HEK293 (cell line): ENCODE measurements at regions not wholly inside any gene's neighbourhood (a gene's known extent, or its start where the extent isn't known, plus 50 kb on each side); places are given as distances from the start of the nearest gene placed in this dataset.
"Not testable (repeated sequence)": the region's sequence is repeated elsewhere in the genome, so short reads cannot be mapped to it uniquely, and the experiment has no call there.

ENCODE experiments used
- CTCF ChIA-PET: fragments of 350-600 bp; formaldehyde crosslinking; extraction: SDS; loops from one replicate; lab custom pipeline; 2021; ENCODE audit warnings: antibody characterized with exemption; lab: Yijun Ruan, JAX
- POLR2A ChIA-PET: fragments of 300-600 bp; formaldehyde crosslinking; extraction: SDS; loops from one replicate; lab custom pipeline; 2020; ENCODE audit warnings: antibody characterized with exemption, inconsistent platforms; lab: Yijun Ruan, JAX
- H3K27ac ChIP-seq: fragments of 200-500 bp; sonication (Bioruptor generic); 2 replicates; pipeline ENCODE4 v1.5.1; 2014; ENCODE audit warnings: low read depth, low read length, control low read depth, inconsistent platforms; ENCODE audit errors: extremely low read depth
- H3K36me3 ChIP-seq, 2 experiments: fragments of 200-500 bp in 1 of 2; sonication (Bioruptor generic) in 1 of 2; 1 replicate in 1 of 2; 2 replicates in 1 of 2; pipeline ENCODE4 v1.5.1; 2014 to 2017; ENCODE audit warnings: inconsistent platforms in 2 of 2, low read length in 2 of 2; ENCODE audit not compliant: control insufficient read depth in 2 of 2, insufficient read depth in 1 of 2
- H3K4me1 ChIP-seq: fragments of 200-500 bp; sonication (Bioruptor generic); 2 replicates; pipeline ENCODE4 v1.5.1; 2014; ENCODE audit warnings: mild to moderate bottlenecking, low read length, inconsistent platforms; ENCODE audit not compliant: control insufficient read depth, insufficient read depth
- H3K4me3 ChIP-seq: 2 replicates; pipeline ENCODE4 v1.5.1; 2011; ENCODE audit warnings: low read depth, mild to moderate bottlenecking, control low read depth, low read length, moderate library complexity
- H3K9me3 ChIP-seq: fragments of 200-500 bp; sonication (Bioruptor generic); 2 replicates; pipeline ENCODE4 v1.5.1; 2014; ENCODE audit warnings: low read depth, low read length, inconsistent platforms; ENCODE audit not compliant: control insufficient read depth, insufficient read depth
- BCL11B ChIP-seq: fragments of 450-650 bp; formaldehyde crosslinking; IDR thresholded peaks from 2 replicates; pipeline ENCODE4 v1.5.1; 2016; ENCODE audit warnings: low read depth, missing biosample characterization, missing genetic modification characterization
- KLF1 ChIP-seq: fragments of 450-650 bp; formaldehyde crosslinking; IDR thresholded peaks from 2 replicates; pipeline ENCODE4 v1.5.1; 2016; ENCODE audit warnings: missing biosample characterization, missing genetic modification characterization
- SP3 ChIP-seq: fragments of 450-650 bp; formaldehyde crosslinking; IDR thresholded peaks from 2 replicates; pipeline ENCODE4 v1.5.1; 2016; ENCODE audit warnings: missing biosample characterization, missing genetic modification characterization
- ZBTB49 ChIP-seq: fragments of 450-650 bp; formaldehyde crosslinking; IDR thresholded peaks from 2 replicates; pipeline ENCODE4 v1.5.1; 2016; ENCODE audit warnings: missing biosample characterization, missing genetic modification characterization, low read depth
- ZNF473 ChIP-seq: fragments of 450-650 bp; formaldehyde crosslinking; IDR thresholded peaks from 2 replicates; pipeline ENCODE4 v1.5.1; 2017; ENCODE audit warnings: missing biosample characterization, missing genetic modification characterization
- ZNF549 ChIP-seq: fragments of 450-650 bp; IDR thresholded peaks from 2 replicates; pipeline ENCODE4 v1.5.1; 2018; ENCODE audit warnings: missing biosample characterization, missing genetic modification characterization, mild to moderate bottlenecking, inconsistent platforms, moderate library complexity
- ZNF571 ChIP-seq: fragments of 450-650 bp; formaldehyde crosslinking; IDR thresholded peaks from 2 replicates; pipeline ENCODE4 v1.5.0; 2017; ENCODE audit warnings: missing biosample characterization, missing genetic modification characterization
- ZNF654 ChIP-seq: fragments of 450-650 bp; formaldehyde crosslinking; IDR thresholded peaks from 2 replicates; pipeline ENCODE4 v1.5.1; 2016; ENCODE audit warnings: low read depth, missing biosample characterization, missing genetic modification characterization
- ZSCAN30 ChIP-seq: fragments of 450-650 bp; IDR thresholded peaks from 2 replicates; pipeline ENCODE4 v1.5.1; 2018; ENCODE audit warnings: missing biosample characterization, mild to moderate bottlenecking, missing genetic modification characterization, moderate library complexity
- TF ChIP-seq, protein P1 (sequence below): fragments of 450-650 bp; formaldehyde crosslinking; IDR thresholded peaks from 2 replicates; pipeline ENCODE4 v1.5.1; 2016; ENCODE audit warnings: missing biosample characterization, missing genetic modification characterization, borderline replicate concordance
- TF ChIP-seq, protein P2 (sequence below): fragments of 450-650 bp; formaldehyde crosslinking; IDR thresholded peaks from 2 replicates; pipeline ENCODE4 v1.5.1; 2016; ENCODE audit warnings: missing biosample characterization, missing genetic modification characterization

DNA sequence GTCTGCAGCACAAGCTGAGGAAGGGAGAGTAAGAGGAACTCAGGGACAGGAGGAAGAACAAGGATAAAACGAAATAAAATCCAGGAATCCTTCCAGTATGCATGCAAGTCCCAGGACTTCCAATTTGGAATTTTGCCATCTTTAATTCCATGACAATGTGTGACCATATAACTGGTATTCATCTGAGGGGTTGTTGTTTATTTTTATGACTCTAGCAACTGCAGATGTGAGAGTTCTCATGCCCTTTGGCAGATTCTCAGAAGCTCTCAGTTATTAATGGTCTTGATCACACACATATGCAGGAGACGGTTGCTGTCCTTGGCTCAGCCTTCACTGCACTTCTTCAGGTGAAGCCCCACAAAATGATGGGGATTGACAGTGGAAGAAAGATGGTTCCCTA is 148.2 kb downstream of the SMIM20 start (continued):
- TF ChIP-seq, protein P1, sequence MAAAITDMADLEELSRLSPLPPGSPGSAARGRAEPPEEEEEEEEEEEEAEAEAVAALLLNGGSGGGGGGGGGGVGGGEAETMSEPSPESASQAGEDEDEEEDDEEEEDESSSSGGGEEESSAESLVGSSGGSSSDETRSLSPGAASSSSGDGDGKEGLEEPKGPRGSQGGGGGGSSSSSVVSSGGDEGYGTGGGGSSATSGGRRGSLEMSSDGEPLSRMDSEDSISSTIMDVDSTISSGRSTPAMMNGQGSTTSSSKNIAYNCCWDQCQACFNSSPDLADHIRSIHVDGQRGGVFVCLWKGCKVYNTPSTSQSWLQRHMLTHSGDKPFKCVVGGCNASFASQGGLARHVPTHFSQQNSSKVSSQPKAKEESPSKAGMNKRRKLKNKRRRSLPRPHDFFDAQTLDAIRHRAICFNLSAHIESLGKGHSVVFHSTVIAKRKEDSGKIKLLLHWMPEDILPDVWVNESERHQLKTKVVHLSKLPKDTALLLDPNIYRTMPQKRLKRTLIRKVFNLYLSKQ (tag by site-specific recombination) = no peak
- TF ChIP-seq ZBTB49 (tag by site-specific recombination) (no peak), ZNF571 (tag by site-specific recombination) (no peak), ZNF473 (tag by site-specific recombination) (no peak), ZNF549 (tag by site-specific recombination) (no peak)
- TF ChIP-seq, protein P2, sequence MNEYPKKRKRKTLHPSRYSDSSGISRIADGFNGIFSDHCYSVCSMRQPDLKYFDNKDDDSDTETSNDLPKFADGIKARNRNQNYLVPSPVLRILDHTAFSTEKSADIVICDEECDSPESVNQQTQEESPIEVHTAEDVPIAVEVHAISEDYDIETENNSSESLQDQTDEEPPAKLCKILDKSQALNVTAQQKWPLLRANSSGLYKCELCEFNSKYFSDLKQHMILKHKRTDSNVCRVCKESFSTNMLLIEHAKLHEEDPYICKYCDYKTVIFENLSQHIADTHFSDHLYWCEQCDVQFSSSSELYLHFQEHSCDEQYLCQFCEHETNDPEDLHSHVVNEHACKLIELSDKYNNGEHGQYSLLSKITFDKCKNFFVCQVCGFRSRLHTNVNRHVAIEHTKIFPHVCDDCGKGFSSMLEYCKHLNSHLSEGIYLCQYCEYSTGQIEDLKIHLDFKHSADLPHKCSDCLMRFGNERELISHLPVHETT (tag by site-specific recombination) = no peak

DNA sequence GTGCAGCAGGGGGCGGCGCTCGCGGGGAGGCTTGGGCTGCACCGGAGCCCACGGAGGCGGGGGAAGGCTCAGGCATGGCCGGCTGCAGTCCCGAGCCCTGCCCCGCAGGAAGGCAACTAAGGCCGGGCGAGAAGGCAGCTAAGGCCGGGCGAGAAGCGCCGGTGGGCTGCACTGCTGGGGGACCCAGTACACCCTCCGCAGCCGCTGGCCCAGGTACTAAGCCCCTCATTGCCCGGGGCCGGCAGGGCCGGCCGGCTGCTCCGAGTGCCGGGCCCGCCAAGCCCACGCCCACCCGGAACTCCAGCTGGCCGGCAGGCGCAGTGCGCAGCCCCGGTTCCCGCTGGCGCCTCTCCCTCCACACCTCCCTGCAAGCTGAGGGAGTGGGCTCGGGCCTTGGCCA is 150.0 kb downstream of the SMIM20 start:
- CTCF ChIA-PET, POLR2A ChIA-PET: not testable (repeated sequence)

DNA sequence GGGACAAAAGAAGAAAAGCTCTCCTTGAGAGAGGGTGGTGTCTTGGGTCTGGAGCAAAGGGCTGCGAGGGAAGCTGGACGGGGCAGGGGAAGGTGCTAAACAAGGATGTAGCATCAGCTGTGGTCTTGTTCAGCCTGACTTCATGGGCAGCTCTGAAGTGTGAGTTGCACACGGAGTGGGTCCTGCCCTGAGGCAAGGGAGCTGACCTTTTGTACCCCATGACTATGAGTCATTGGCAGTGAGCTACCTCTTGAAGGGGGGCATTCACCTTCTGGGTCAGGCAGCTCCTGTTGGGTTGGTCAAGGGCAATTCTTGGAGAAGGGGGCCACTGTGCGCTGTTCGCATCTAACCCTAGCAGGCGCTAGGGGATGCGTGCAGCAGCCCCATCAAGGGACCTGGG is 151.8 kb downstream of the SMIM20 start:
- Histone ChIP-seq H3K4me1 (no peaks in the 10 kb centered on the region), H3K4me3 (no peak overlapping the region), H3K36me3 (no peaks in the 10 kb centered on the region), H3K27ac (no peak overlapping the region)
- POLR2A ChIA-PET = no interaction called here
- TF ChIP-seq BCL11B = no peak
- no peak for TF ChIP-seq SP3 (tag by site-specific recombination)
- TF ChIP-seq, all 188 proteins: peak for 0
- CTCF ChIA-PET = no interaction called here
- H3K9me3 ChIP-seq = no peaks in the 10 kb centered on the region

More for the DNA sequence above, 150.0 kb downstream of the SMIM20 start:
- H3K4me1 ChIP-seq, H3K36me3 ChIP-seq, H3K9me3 ChIP-seq, H3K27ac ChIP-seq, H3K4me3 ChIP-seq: not testable (repeated sequence)

DNA sequence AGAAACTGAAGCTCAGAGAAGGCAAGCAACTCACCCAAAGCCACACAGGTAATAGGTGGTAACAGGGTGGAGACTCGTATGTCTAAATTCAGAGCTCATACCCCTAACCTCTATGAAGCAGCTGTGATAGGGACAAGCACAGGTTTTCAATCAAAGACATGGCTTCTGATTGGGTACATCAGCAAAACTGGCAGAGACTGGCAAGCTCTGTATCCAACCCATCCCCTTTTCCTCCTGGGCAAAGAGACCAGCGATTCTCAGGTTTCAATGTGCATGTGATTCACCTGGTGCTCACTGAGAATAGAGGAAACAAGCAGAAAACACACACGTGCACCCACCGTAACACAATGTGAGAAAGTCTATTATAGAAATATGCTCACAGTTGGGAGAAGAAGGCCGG is 153.0 kb downstream of the SMIM20 start:
- no peak overlapping the region for H3K4me3 ChIP-seq
- no peak for TF ChIP-seq KLF1 (tag by site-specific recombination)
- H3K36me3 ChIP-seq = no peaks in the 10 kb centered on the region
- H3K4me1 ChIP-seq = no peaks in the 10 kb centered on the region
- ChIA-PET POLR2A (no interaction called here), CTCF (interaction anchor here (1.0 to 1.7 kb wide), 3 partner anchors 13 to 264 kb away, joined by 3 to 6 read pairs (median 6); no protein-coding TSS in a partner anchor)
- H3K27ac ChIP-seq = no peak overlapping the region
- H3K9me3 ChIP-seq = no peaks in the 10 kb centered on the region

DNA sequence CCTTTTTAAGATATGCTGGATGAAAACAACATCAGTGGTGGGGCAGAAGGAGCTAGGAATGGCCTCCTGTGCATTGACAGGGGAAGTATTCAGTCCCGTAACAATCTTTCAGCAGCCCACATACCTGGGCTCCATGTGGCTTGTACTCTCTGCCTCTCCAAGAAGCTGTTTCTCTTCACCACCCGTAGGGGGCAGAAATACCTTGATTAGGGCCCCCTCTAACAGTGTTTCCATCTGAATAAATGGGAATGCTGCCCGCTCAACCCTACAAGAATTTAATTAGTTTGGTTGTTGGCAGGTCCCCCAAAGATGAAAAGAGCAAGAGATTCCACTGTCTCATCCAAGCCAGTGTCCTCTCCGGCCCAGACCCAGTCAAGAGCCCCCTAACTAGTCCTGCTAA is 155.2 kb downstream of the SMIM20 start:
- ChIA-PET CTCF (interaction anchor here (0.8 to 2.3 kb wide), 10 partner anchors 10 to 347 kb away, joined by 3 to 11 read pairs (median 4); no protein-coding TSS in a partner anchor), POLR2A (interaction anchor here (1.1 kb wide), 1 partner anchor 251 kb away, joined by 3 read pairs; the partner anchor contains the start of gene RBPJ)
- no peak overlapping the region for H3K27ac ChIP-seq
- H3K4me1 ChIP-seq = no peaks in the 10 kb centered on the region
- TF ChIP-seq ZNF654 = peak; percentile 37; the same call in 1 of the 2 replicates
- no peak for TF ChIP-seq ZSCAN30 (tag by site-specific recombination)
- H3K4me3 ChIP-seq = no peak overlapping the region
- no peaks in the 10 kb centered on the region for H3K36me3 ChIP-seq
- no peaks in the 10 kb centered on the region for H3K9me3 ChIP-seq
